MM.1S (cell line): ENCODE measurements at regions not wholly inside any gene's neighbourhood (a gene's known extent, or its start where the extent isn't known, plus 50 kb on each side); places are given as distances from the start of the nearest gene placed in this dataset.

Source experiments
- DNase-seq: peaks from one replicate; pipeline ENCODE4 v3.0.0-alpha.2; 2015
- H2AFZ ChIP-seq: fragments of 300-600 bp; sonication (generic); 2 replicates; pipeline ENCODE4 v1.6.0; 2016; ENCODE audit warnings: antibody characterized with exemption, low read length
- H3F3A ChIP-seq: fragments of 300-600 bp; sonication (generic); 2 replicates; pipeline ENCODE4 v1.6.1; 2016; ENCODE audit warnings: mild to moderate bottlenecking, antibody characterized with exemption, low read length, moderate library complexity, mixed read lengths; ENCODE audit not compliant: insufficient read depth
- H3K27ac ChIP-seq: fragments of 300-600 bp; sonication (generic); 2 replicates; pipeline ENCODE4 v1.5.1; 2016; ENCODE audit warnings: mild to moderate bottlenecking, low read length
- H3K27me3 ChIP-seq: fragments of 300-600 bp; sonication (generic); replicated peaks from 2 replicates; pipeline ENCODE4 v1.6.0; 2016; ENCODE audit warnings: low read length; ENCODE audit not compliant: insufficient read depth
- H3K36me3 ChIP-seq: fragments of 300-600 bp; sonication (generic); replicated peaks from 2 replicates; pipeline ENCODE4 v1.6.1; 2016; ENCODE audit warnings: mild to moderate bottlenecking, low read length, mixed read lengths; ENCODE audit not compliant: insufficient read depth
- H3K4me1 ChIP-seq: fragments of 300-600 bp; sonication (generic); 2 replicates; pipeline ENCODE4 v1.6.1; 2016; ENCODE audit warnings: low read length, mixed read lengths
- H3K4me2 ChIP-seq: fragments of 300-600 bp; sonication (generic); 2 replicates; pipeline ENCODE4 v1.6.0; 2016; ENCODE audit warnings: low read depth, low read length
- H3K4me3 ChIP-seq: fragments of 300-600 bp; sonication (generic); 2 replicates; pipeline ENCODE4 v1.5.1; 2016; ENCODE audit warnings: low read length, mixed read lengths
- H3K79me2 ChIP-seq: fragments of 300-600 bp; sonication (generic); 2 replicates; pipeline ENCODE4 v1.6.1; 2016; ENCODE audit warnings: mixed run types, low read length, mixed read lengths
- H3K9ac ChIP-seq: fragments of 300-600 bp; sonication (generic); 2 replicates; pipeline ENCODE4 v1.6.1; 2016; ENCODE audit warnings: low read length, mixed read lengths
- H3K9me2 ChIP-seq: fragments of 300-600 bp; sonication (generic); replicated peaks from 2 replicates; pipeline ENCODE4 v1.6.1; 2016; ENCODE audit warnings: mild to moderate bottlenecking, low read length, mixed read lengths; ENCODE audit not compliant: insufficient read depth
- H3K9me3 ChIP-seq: fragments of 300-600 bp; sonication (generic); replicated peaks from 2 replicates; pipeline ENCODE4 v1.6.1; 2016; ENCODE audit warnings: mild to moderate bottlenecking, low read length, mixed read lengths; ENCODE audit not compliant: insufficient read depth
- H4K20me1 ChIP-seq: fragments of 300-600 bp; sonication (generic); 2 replicates; pipeline ENCODE4 v1.6.1; 2016; ENCODE audit warnings: mild to moderate bottlenecking, low read length, moderate library complexity, mixed read lengths; ENCODE audit not compliant: insufficient read depth
- EZH2 ChIP-seq: fragments of 300-600 bp; sonication (generic); optimal IDR thresholded peaks from 2 replicates; pipeline ENCODE3; 2017; ENCODE audit warnings: low read depth, mild to moderate bottlenecking, antibody characterized with exemption, low read length, mixed read lengths
- EZH2phosphoT487 ChIP-seq: fragments of 300-600 bp; sonication (generic); IDR thresholded peaks from 2 replicates; pipeline ENCODE4 v1.6.1; 2018; ENCODE audit warnings: antibody characterized with exemption, low read length
- TF ChIP-seq, protein P1 (sequence below): fragments of 300-600 bp; sonication (generic); IDR thresholded peaks from 2 replicates; pipeline ENCODE4 v1.5.1; 2016; ENCODE audit warnings: antibody characterized with exemption, low read length, mixed read lengths

DNA sequence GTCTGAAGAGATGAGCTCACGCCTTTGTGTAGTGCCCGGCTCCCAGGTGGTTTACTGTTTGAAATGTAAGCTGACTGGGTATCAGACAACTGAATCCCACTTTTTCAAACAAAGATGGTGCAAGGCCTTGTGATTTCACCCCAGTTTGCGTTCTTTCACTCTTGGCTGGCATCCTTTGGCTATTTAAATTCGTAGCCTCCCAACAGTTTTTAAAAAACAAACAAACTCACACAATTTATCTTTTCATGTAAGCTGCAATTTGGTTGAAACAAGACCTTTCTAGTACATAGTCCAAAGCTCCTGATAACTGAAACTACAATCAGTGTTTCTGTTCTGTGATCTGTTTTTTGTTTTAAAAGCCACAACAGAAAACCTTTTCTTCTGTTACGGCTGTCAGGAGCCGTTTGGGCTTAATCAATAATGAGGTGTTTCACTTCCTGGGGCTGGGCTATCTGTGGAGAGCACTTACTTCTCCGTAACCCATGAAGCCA, 65.1 kb upstream of the NPAS1 start:
- H3K27ac ChIP-seq: peak overlapping the region; percentile 78
- DNase-seq: peak; percentile 36
- H3F3A ChIP-seq: peaks cover 26% of the 10 kb centered on the region
- peak overlapping the region; percentile 84 for H3K4me2 ChIP-seq
- H3K9ac ChIP-seq: peak overlapping the region; percentile 50
- no peaks in the 10 kb centered on the region for H4K20me1 ChIP-seq
- H3K36me3 ChIP-seq: no peaks in the 10 kb centered on the region
- 0 out of 2 replicates have a peak, but pooled peaks cover 12% of the 10 kb centered on the region for H3K79me2 ChIP-seq
- peak overlapping the region; percentile 37 for H2AFZ ChIP-seq
- no peaks in the 10 kb centered on the region for H3K27me3 ChIP-seq
- no peaks in the 10 kb centered on the region for H3K9me3 ChIP-seq
- peak overlapping the region; percentile 51 for H3K4me3 ChIP-seq
- peaks cover 39% of the 10 kb centered on the region for H3K4me1 ChIP-seq
- H3K9me2 ChIP-seq: no peaks in the 10 kb centered on the region
- no peak for TF ChIP-seq EZH2
- no peak for TF ChIP-seq EZH2phosphoT487
- TF ChIP-seq, protein P1, sequence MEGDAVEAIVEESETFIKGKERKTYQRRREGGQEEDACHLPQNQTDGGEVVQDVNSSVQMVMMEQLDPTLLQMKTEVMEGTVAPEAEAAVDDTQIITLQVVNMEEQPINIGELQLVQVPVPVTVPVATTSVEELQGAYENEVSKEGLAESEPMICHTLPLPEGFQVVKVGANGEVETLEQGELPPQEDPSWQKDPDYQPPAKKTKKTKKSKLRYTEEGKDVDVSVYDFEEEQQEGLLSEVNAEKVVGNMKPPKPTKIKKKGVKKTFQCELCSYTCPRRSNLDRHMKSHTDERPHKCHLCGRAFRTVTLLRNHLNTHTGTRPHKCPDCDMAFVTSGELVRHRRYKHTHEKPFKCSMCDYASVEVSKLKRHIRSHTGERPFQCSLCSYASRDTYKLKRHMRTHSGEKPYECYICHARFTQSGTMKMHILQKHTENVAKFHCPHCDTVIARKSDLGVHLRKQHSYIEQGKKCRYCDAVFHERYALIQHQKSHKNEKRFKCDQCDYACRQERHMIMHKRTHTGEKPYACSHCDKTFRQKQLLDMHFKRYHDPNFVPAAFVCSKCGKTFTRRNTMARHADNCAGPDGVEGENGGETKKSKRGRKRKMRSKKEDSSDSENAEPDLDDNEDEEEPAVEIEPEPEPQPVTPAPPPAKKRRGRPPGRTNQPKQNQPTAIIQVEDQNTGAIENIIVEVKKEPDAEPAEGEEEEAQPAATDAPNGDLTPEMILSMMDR: no peak

DNA sequence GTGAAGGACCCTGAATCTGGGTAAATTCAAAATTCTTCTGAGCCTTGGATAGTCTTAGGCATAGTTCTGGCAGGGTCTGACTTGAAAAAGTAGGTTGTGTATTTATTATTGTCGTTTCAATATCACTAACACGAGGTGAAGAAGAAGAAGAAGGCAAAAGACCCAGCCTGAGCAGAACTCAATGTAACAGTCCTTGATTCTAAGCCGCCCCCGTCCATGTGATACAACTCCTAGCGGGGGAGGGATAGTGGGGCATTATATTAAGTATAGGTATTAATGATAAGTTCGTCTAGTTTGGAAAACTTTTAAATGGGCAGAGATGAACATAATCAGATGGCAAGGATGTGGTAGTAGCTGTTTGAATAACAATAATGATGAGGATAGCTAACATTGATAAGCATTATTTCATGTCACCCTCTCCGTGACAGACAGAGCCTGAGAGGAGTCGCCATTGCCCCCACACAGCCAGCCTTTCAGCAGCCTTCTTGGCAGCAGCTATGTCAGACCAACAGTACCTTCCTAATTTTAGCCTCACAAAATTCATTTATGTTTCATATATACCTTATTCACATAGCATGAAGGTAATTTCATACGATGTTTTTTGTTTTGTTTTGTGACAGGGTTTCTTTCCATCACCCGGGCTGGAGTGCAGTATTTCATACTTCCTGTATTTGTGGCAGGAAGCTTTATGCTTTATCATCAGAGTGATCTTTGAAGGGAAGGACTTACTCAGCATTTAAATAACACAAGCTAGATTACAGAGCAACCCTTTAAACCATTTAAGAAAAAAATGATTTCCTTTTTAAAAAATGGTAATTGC, 64.4 kb upstream of the NPAS1 start:
- Histone ChIP-seq H3K36me3 (no peaks in the 10 kb centered on the region), H3K4me1 (peaks cover 33% of the 10 kb centered on the region), H3F3A (peaks cover 24% of the 10 kb centered on the region), H3K79me2 (0 out of 2 replicates have a peak, but pooled peaks cover 12% of the 10 kb centered on the region), H4K20me1 (no peaks in the 10 kb centered on the region), H3K9me3 (no peaks in the 10 kb centered on the region), H3K27ac (peak overlapping the region; percentile 78), H3K4me2 (peak overlapping the region; percentile 84), H3K9ac (peak overlapping the region; percentile 50), H2AFZ (peak overlapping the region; percentile 37), H3K27me3 (no peaks in the 10 kb centered on the region), H3K9me2 (no peaks in the 10 kb centered on the region), H3K4me3 (peak overlapping the region; percentile 51)
- TF ChIP-seq, protein P1: no peak
- no peak for TF ChIP-seq EZH2
- TF ChIP-seq EZH2phosphoT487: no peak
- DNase-seq: peak; percentile 74

GRCh38 chr19:46955813-46956371, 63.7 kb upstream of the NPAS1 start:
- peak overlapping the region; percentile 51; the same call in 1 of the 2 replicates for H3K4me3 ChIP-seq
- DNase-seq: no peak
- TF ChIP-seq, protein P1: no peak
- TF ChIP-seq EZH2phosphoT487: no peak
- no peak for TF ChIP-seq EZH2
- 0 out of 2 replicates have a peak overlapping the region, but pooled peaks have one; percentile 37 for H2AFZ ChIP-seq
- peak overlapping the region; percentile 78; the same call in 1 of the 2 replicates for H3K27ac ChIP-seq
- H3K4me1 ChIP-seq: peaks cover 26% of the 10 kb centered on the region
- H3K4me2 ChIP-seq: peak overlapping the region; percentile 84
- H3K9me3 ChIP-seq: no peaks in the 10 kb centered on the region
- peaks cover 21% of the 10 kb centered on the region for H3F3A ChIP-seq
- H3K79me2 ChIP-seq: 0 out of 2 replicates have a peak, but pooled peaks cover 11% of the 10 kb centered on the region
- no peaks in the 10 kb centered on the region for H4K20me1 ChIP-seq
- H3K9ac ChIP-seq: no peak overlapping the region; the same call in 1 of the 2 replicates
- H3K9me2 ChIP-seq: no peaks in the 10 kb centered on the region
- no peaks in the 10 kb centered on the region for H3K36me3 ChIP-seq
- no peaks in the 10 kb centered on the region for H3K27me3 ChIP-seq
